ENCODE measurements at regions not wholly inside any gene's neighbourhood (a gene's known extent, or its start where the extent isn't known, plus 50 kb on each side); places are given as distances from the start of the nearest gene placed in this dataset.

GRCh38 chr9:2557693-2558092 is 63.9 kb upstream of the VLDLR start:
- Mint-ChIP-seq H3K9me3 (peaks cover 6 to 57% (median 12%) of the 10 kb centered on the region in 7 donors), H3K36me3 (peaks cover 0 to 9% of the 10 kb centered on the region in 2 donors), H3K27ac (peak overlapping the region in 1 of 6 donors; percentile 30), H3K4me1 (no peaks in the 10 kb centered on the region), H3K4me3 (no peak overlapping the region), H3K27me3 (peaks cover 0 to 5% (median 5%) of the 10 kb centered on the region in 3 donors)
- DNase-seq (no peak), ATAC-seq (ENCODE audit: low read depth in 2 of 2) (no peak)

- Mint-ChIP-seq H3K27me3 (peaks cover 0 to 5% (median 5%) of the 10 kb centered on the region in 3 donors), H3K36me3 (peaks cover 0 to 7% of the 10 kb centered on the region in 2 donors), H3K4me1 (no peaks in the 10 kb centered on the region), H3K9me3 (peaks cover 6 to 57% (median 12%) of the 10 kb centered on the region in 7 donors), H3K27ac (no peak overlapping the region), H3K4me3 (no peak overlapping the region)
- no peak for ATAC-seq (ENCODE audit: low read depth in 2 of 2)
- DNase-seq, result no peak
Measured at GRCh38 chr9:2559192-2560152, 62.1 kb upstream of the VLDLR start.

GRCh38 chr9:2560180-2560579 is 61.4 kb upstream of the VLDLR start:
- peaks cover 0 to 5% (median 5%) of the 10 kb centered on the region in 3 donors for H3K27me3 Mint-ChIP-seq
- H3K27ac Mint-ChIP-seq, result no peak overlapping the region
- peaks cover 0 to 6% of the 10 kb centered on the region in 2 donors for H3K36me3 Mint-ChIP-seq
- no peaks in the 10 kb centered on the region for H3K4me1 Mint-ChIP-seq
- peaks cover 6 to 56% (median 11%) of the 10 kb centered on the region in 7 donors for H3K9me3 Mint-ChIP-seq
- no peak for ATAC-seq (ENCODE audit: low read depth in 2 of 2)
- DNase-seq, result no peak
- H3K4me3 Mint-ChIP-seq, result peak overlapping the region in 1 of 8 donors; percentile 10

GRCh38 chr9:2565676-2566340 is 55.8 kb upstream of the VLDLR start:
- Mint-ChIP-seq H3K27me3 (no peaks in the 10 kb centered on the region), H3K27ac (no peak overlapping the region), H3K4me1 (no peaks in the 10 kb centered on the region), H3K9me3 (peaks cover 0 to 13% (median 5%) of the 10 kb centered on the region in 7 donors), H3K4me3 (no peak overlapping the region), H3K36me3 (no peaks in the 10 kb centered on the region)
- no peak for ATAC-seq (ENCODE audit: low read depth in 2 of 2)
- DNase-seq, result no peak

- ATAC-seq (ENCODE audit: low read depth in 2 of 2) (no peak), DNase-seq (no peak)
- H3K4me1 Mint-ChIP-seq, result no peaks in the 10 kb centered on the region
- peaks cover under 1 to 12% (median 6%) of the 10 kb centered on the region in 3 donors for H3K27me3 Mint-ChIP-seq
- no peak overlapping the region for H3K4me3 Mint-ChIP-seq
- no peaks in the 10 kb centered on the region for H3K9me3 Mint-ChIP-seq
- no peaks in the 10 kb centered on the region for H3K36me3 Mint-ChIP-seq
- H3K27ac Mint-ChIP-seq, result no peak overlapping the region
Measured at GRCh38 chr9:2567922-2568321, 53.7 kb upstream of the VLDLR start.

- Mint-ChIP-seq H3K9me3 (no peaks in the 10 kb centered on the region), H3K4me1 (no peaks in the 10 kb centered on the region), H3K4me3 (no peak overlapping the region), H3K27me3 (peaks cover 4 to 12% (median 6%) of the 10 kb centered on the region in 3 donors), H3K36me3 (no peaks in the 10 kb centered on the region), H3K27ac (no peak overlapping the region)
- DNase-seq (no peak), ATAC-seq (ENCODE audit: low read depth in 2 of 2) (no peak)
Measured at GRCh38 chr9:2568689-2569088, 52.9 kb upstream of the VLDLR start.

- no peaks in the 10 kb centered on the region for H3K36me3 Mint-ChIP-seq
- no peaks in the 10 kb centered on the region for H3K9me3 Mint-ChIP-seq
- H3K4me1 Mint-ChIP-seq, result no peaks in the 10 kb centered on the region
- H3K4me3 Mint-ChIP-seq, result no peak overlapping the region
- no peak for DNase-seq
- ATAC-seq (ENCODE audit: low read depth in 2 of 2), result no peak
- no peak overlapping the region for H3K27ac Mint-ChIP-seq
- peaks cover 6 to 20% (median 11%) of the 10 kb centered on the region in 3 donors for H3K27me3 Mint-ChIP-seq
Measured at GRCh38 chr9:2570615-2571479, 50.7 kb upstream of the VLDLR start.
